Transverse colon (tissue), 4 donors: ENCODE measurements at regions not wholly inside any gene's neighbourhood (a gene's known extent, or its start where the extent isn't known, plus 50 kb on each side); places are given as distances from the start of the nearest gene placed in this dataset.

Source experiments
- DNase-seq: peaks from one replicate; pipeline ENCODE4 v3.0.0-alpha.2; 2019
- H3K27ac ChIP-seq, 4 donors: fragments of 200-600 bp; sonication (generic); 2 replicates each; pipeline ENCODE4 v1.5.1; 2016 to 2018; ENCODE audit warnings: inconsistent platforms in 4 of 4
- H3K27me3 ChIP-seq: fragments of 200-600 bp; sonication (generic); 2 replicates; pipeline ENCODE4 v1.5.1; 2017; ENCODE audit warnings: inconsistent platforms
- H3K36me3 ChIP-seq, 4 donors: fragments of 200-600 bp; sonication (generic); 2 replicates each; pipeline ENCODE4 v1.5.1; 2017 to 2019; ENCODE audit warnings: inconsistent platforms in 4 of 4
- H3K4me1 ChIP-seq, 4 donors: fragments of 200-600 bp; sonication (generic); 2 replicates each; pipeline ENCODE4 v1.5.1; 2017 to 2020; ENCODE audit warnings: inconsistent platforms in 4 of 4
- H3K4me3 ChIP-seq, 4 donors: fragments of 200-600 bp; sonication (generic); 1 replicate in 1 of 4; 2 replicates in 3 of 4; pipeline versions ENCODE4 v1.5.1 to v1.6.1; 2017 to 2019; ENCODE audit warnings: inconsistent platforms in 4 of 4
- H3K9me3 ChIP-seq, 2 donors: fragments of 200-600 bp; sonication (generic); 2 replicates each; pipeline ENCODE4 v1.5.1; 2017 to 2019; ENCODE audit warnings: inconsistent platforms in 2 of 2
- EP300 ChIP-seq: sonication (generic); formaldehyde crosslinking; IDR thresholded peaks from one replicate; pipeline ENCODE4 v1.6.1; 2017; ENCODE audit warnings: antibody characterized with exemption, low read depth
- POLR2A ChIP-seq: fragments of 450-650 bp; IDR thresholded peaks from one replicate; pipeline ENCODE4 v1.6.1; 2016; ENCODE audit warnings: antibody characterized with exemption, mild to moderate bottlenecking, moderate library complexity
- POLR2AphosphoS5 ChIP-seq, 3 donors: sonication (generic); formaldehyde crosslinking; IDR thresholded peaks; one replicate each; pipeline ENCODE4 v1.6.1; 2016; ENCODE audit warnings: antibody characterized with exemption in 3 of 3
- WGBS, 2 donors: methylation state at CpG; one replicate each; pipeline ENCODE4 v1.1.5; 2018; ENCODE audit warnings: low coverage in 1 of 2; 5-methylcytosine and 5-hydroxymethylcytosine counted together
- in situ Hi-C, 4 donors: fragments of 200-750 bp; cut with MboI; loops; one replicate each; pipeline versions ENCODE4 v1.15.0 to v1.15.1; 2017; ENCODE audit warnings: low sequenced_read_pairs in 3 of 4, low pct_ligation_motif_present in 1 of 4, low pct_unique_long_range_greater_than_20kb in 1 of 4
- intact Hi-C: fragments of 100-400 bp; cut with DNase I; formaldehyde crosslinking; loops from one replicate; pipeline ENCODE4 v1.15.1; 2023; ENCODE audit warnings: low total_unique reads
- TF ChIP-seq, protein P1 (sequence below), 5 experiments: fragments of 200-600 bp in 3 of 5; fragments of 450-650 bp in 2 of 5; sonication (generic) in 3 of 5; IDR thresholded peaks; 1 replicate in 2 of 5; 2 replicates in 3 of 5; pipeline ENCODE4 v1.5.1; 2016 to 2017; ENCODE audit warnings: antibody characterized with exemption in 5 of 5, inconsistent platforms in 3 of 5, mild to moderate bottlenecking in 2 of 5, moderate library complexity in 1 of 5

DNA sequence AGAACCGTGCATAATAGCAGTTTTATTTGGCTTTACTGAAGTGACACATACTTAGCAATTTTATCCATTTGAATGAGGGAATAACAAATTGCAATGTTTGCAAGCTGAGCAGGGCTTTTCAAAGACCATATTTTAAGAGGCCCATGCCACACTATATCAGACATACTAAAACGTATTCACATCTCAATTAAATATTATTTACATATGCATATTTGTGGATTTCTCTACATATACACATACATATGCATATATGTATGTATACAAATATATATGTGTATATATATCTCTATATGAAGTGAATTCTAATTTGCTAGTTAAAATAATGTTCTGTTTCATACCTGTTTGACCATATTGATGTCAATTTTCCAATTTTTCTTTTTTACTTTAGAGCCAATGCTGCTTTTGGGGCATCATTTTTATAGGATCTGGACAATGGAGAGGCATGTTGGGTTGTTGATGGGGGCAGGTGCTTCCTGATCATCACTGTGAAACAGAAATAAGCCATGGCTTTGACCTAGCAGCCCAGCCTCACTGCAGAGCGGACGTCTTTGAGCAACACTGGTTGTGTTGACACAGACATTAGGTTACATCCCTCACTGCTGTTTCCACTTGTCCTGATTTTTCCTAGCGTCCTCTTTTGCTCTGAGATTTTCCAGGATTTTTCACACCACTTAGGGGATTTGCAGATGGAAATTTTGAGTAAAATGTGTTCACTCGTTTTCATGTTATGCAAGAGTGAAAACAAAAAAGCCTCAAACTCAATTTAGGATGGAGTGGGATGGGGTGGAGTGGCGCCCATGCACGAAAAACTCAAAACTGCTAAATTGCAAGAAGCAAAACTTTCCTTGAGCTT, 56.9 kb downstream of the RDH14 start:
- in situ Hi-C loops: loop anchor here (25.0 kb wide), 2 partner anchors 859 to 1359 kb away; partner anchors contain the start of gene OSR1 (in 4 of the 4)

DNA sequence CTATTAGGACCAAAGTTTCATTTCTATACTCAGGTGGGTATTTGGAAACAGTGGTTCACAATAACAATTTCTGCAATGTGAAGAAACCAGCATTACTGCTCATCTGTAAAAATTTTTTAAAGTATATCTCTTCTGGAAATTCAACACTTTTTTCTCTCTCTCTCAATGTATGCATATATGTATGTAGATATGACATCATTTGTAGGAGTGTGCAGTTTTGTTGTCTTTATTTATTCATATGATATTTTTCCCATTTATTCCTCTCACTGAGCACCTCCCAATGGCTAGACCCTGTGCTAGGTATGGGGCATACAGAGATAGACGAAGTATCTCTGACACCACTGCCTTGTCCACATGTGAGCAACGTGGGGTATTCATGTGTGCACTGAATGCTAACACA, 58.3 kb downstream of the RDH14 start:
- TF ChIP-seq, protein P1, sequence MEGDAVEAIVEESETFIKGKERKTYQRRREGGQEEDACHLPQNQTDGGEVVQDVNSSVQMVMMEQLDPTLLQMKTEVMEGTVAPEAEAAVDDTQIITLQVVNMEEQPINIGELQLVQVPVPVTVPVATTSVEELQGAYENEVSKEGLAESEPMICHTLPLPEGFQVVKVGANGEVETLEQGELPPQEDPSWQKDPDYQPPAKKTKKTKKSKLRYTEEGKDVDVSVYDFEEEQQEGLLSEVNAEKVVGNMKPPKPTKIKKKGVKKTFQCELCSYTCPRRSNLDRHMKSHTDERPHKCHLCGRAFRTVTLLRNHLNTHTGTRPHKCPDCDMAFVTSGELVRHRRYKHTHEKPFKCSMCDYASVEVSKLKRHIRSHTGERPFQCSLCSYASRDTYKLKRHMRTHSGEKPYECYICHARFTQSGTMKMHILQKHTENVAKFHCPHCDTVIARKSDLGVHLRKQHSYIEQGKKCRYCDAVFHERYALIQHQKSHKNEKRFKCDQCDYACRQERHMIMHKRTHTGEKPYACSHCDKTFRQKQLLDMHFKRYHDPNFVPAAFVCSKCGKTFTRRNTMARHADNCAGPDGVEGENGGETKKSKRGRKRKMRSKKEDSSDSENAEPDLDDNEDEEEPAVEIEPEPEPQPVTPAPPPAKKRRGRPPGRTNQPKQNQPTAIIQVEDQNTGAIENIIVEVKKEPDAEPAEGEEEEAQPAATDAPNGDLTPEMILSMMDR (IDR thresholded peaks at IDR 0.05): no peak
- TF ChIP-seq POLR2A (no peak), POLR2AphosphoS5 (IDR thresholded peaks at IDR 0.05) (no peak), EP300 (no peak)
- no peaks in the 10 kb centered on the region for H3K36me3 ChIP-seq
- H3K27ac ChIP-seq: no peak overlapping the region
- DNase-seq: no peak
- peaks cover 0 to 3% (median 1%) of the 10 kb centered on the region in 4 donors for H3K4me1 ChIP-seq
- in situ Hi-C loops: loop anchor here (25.0 kb wide), 2 partner anchors 860 to 1360 kb away; partner anchors contain the start of gene OSR1 (in 4 of the 4)
- no peaks in the 10 kb centered on the region for H3K9me3 ChIP-seq
- intact Hi-C loops: no loop called here
- no peaks in the 10 kb centered on the region for H3K27me3 ChIP-seq
- H3K4me3 ChIP-seq: no peak overlapping the region
- 80 to 86% methylated on average over 2 of the region's 2 CpGs for WGBS, 2 donors

More for the DNA sequence above, 56.9 kb downstream of the RDH14 start:
- Histone ChIP-seq H3K27ac (no peak overlapping the region), H3K4me3 (no peak overlapping the region), H3K36me3 (no peaks in the 10 kb centered on the region), H3K27me3 (no peaks in the 10 kb centered on the region), H3K9me3 (no peaks in the 10 kb centered on the region), H3K4me1 (peaks cover 0 to 3% (median 1%) of the 10 kb centered on the region in 4 donors)
- 68 to 74% methylated on average over 8 of the region's 8 CpGs for WGBS, 2 donors
- no peak for DNase-seq
- TF ChIP-seq EP300 (no peak), POLR2AphosphoS5 (IDR thresholded peaks at IDR 0.05) (no peak), POLR2A (no peak)
- TF ChIP-seq, protein P1 (IDR thresholded peaks at IDR 0.05): no peak
- intact Hi-C loops: no loop called here

GRCh38 chr2:18501729-18502128, 58.7 kb downstream of the RDH14 start:
- intact Hi-C loops: no loop called here
- DNase-seq: no peak
- peaks cover 0 to 3% (median 1%) of the 10 kb centered on the region in 4 donors for H3K4me1 ChIP-seq
- H3K27me3 ChIP-seq: no peaks in the 10 kb centered on the region
- no peaks in the 10 kb centered on the region for H3K36me3 ChIP-seq
- TF ChIP-seq POLR2A (no peak), EP300 (no peak)
- no peak overlapping the region for H3K4me3 ChIP-seq
- no peak overlapping the region for H3K27ac ChIP-seq
- in situ Hi-C loops: loop anchor here (25.0 kb wide), 2 partner anchors 861 to 1361 kb away; partner anchors contain the start of gene OSR1 (in 4 of the 4)
- 57 to 74% methylated on average over 1 of the region's 1 CpG for WGBS, 2 donors
- H3K9me3 ChIP-seq: no peaks in the 10 kb centered on the region

- intact Hi-C loops: no loop called here
- Histone ChIP-seq H3K27me3 (no peaks in the 10 kb centered on the region), H3K9me3 (no peaks in the 10 kb centered on the region), H3K4me1 (peaks cover 0 to 3% (median under 1%) of the 10 kb centered on the region in 4 donors), H3K4me3 (no peak overlapping the region), H3K36me3 (no peaks in the 10 kb centered on the region), H3K27ac (no peak overlapping the region)
- DNase-seq: no peak
- WGBS, 2 donors: 60 to 69% methylated on average over 2 of the region's 2 CpGs
- in situ Hi-C loops: loop anchor here (25.0 kb wide), 2 partner anchors 861 to 1361 kb away; partner anchors contain the start of gene OSR1 (in 4 of the 4)
- TF ChIP-seq, protein P1 (IDR thresholded peaks at IDR 0.05): no peak
- TF ChIP-seq EP300: no peak
- TF ChIP-seq POLR2AphosphoS5 (IDR thresholded peaks at IDR 0.05): no peak
- TF ChIP-seq POLR2A: no peak
Observed at GRCh38 chr2:18501156-18501555, 59.3 kb downstream of the RDH14 start.
